H1 (cell line): ENCODE measurements at regions not wholly inside any gene's neighbourhood (a gene's known extent, or its start where the extent isn't known, plus 50 kb on each side); places are given as distances from the start of the nearest gene placed in this dataset.

Experiments
- ASH2L ChIP-seq: fragments of 200-600, 300-600 bp; sonication (generic); IDR thresholded peaks from one replicate; pipeline ENCODE4 v1.7.1; 2017; ENCODE audit warnings: low read length
- BCL11A ChIP-seq, 2 experiments: IDR thresholded peaks; one replicate each; pipeline ENCODE4 v1.6.1; 2011; ENCODE audit warnings: low read depth in 2 of 2, low read length in 2 of 2, mild to moderate bottlenecking in 2 of 2
- CBX8 ChIP-seq: fragments of 300-800, 300-1000 bp; sonication (generic); IDR thresholded peaks from 2 replicates; pipeline ENCODE4 v1.7.1; 2016; ENCODE audit warnings: low read depth, low read length, borderline replicate concordance
- EZH2 ChIP-seq: fragments of 200-600 bp; sonication (generic); IDR thresholded peaks from 2 replicates; pipeline ENCODE4 v1.7.1; 2012; ENCODE audit warnings: low read depth, mild to moderate bottlenecking, moderate library complexity, low read length, inconsistent platforms; ENCODE audit not compliant: severe bottlenecking
- SAP30 ChIP-seq: fragments of 300-600 bp; sonication (generic); IDR thresholded peaks from 2 replicates; pipeline ENCODE4 v1.7.1; 2012; ENCODE audit warnings: low read length, moderate library complexity, mild to moderate bottlenecking, inconsistent platforms; ENCODE audit not compliant: insufficient read depth, insufficient replicate concordance
- SP2 ChIP-seq: IDR thresholded peaks from 2 replicates; pipeline ENCODE4 v1.6.1; 2012; ENCODE audit warnings: mild to moderate bottlenecking, low read length, inconsistent platforms
- TF ChIP-seq, protein P1 (sequence below): fragments of 300-600 bp; sonication (generic); IDR thresholded peaks from 2 replicates; pipeline ENCODE4 v1.7.1; 2012; ENCODE audit warnings: low read length, moderate library complexity, mild to moderate bottlenecking, inconsistent platforms; ENCODE audit not compliant: insufficient replicate concordance
- TF ChIP-seq, protein P2 (sequence below): IDR thresholded peaks from 2 replicates; pipeline ENCODE4 v1.6.1; 2012; ENCODE audit warnings: inconsistent platforms
- TF ChIP-seq, protein P3 (sequence below): IDR thresholded peaks from 2 replicates; pipeline ENCODE4 v1.6.1; 2012; ENCODE audit warnings: low read length, inconsistent platforms

DNA sequence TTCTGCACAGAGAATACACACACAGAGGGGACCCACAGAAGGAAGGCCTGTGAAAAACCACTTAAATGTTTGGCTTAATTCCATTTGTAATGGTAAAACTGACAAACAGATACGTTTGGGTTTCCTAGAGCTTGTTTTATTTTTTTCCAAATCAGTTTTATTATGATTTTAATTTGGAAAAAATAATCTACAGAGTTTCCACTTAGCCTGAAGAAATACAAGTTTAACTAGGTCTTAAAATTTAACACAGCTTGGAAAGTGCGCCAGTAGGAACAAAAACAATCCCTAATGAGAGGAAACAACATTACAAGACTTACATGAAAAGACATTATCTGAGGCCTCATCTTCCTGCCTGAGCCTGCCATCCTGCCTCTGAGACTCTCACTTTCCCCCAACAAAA, 58.5 kb upstream of the CARD11 start (continued):
- TF ChIP-seq, protein P1, sequence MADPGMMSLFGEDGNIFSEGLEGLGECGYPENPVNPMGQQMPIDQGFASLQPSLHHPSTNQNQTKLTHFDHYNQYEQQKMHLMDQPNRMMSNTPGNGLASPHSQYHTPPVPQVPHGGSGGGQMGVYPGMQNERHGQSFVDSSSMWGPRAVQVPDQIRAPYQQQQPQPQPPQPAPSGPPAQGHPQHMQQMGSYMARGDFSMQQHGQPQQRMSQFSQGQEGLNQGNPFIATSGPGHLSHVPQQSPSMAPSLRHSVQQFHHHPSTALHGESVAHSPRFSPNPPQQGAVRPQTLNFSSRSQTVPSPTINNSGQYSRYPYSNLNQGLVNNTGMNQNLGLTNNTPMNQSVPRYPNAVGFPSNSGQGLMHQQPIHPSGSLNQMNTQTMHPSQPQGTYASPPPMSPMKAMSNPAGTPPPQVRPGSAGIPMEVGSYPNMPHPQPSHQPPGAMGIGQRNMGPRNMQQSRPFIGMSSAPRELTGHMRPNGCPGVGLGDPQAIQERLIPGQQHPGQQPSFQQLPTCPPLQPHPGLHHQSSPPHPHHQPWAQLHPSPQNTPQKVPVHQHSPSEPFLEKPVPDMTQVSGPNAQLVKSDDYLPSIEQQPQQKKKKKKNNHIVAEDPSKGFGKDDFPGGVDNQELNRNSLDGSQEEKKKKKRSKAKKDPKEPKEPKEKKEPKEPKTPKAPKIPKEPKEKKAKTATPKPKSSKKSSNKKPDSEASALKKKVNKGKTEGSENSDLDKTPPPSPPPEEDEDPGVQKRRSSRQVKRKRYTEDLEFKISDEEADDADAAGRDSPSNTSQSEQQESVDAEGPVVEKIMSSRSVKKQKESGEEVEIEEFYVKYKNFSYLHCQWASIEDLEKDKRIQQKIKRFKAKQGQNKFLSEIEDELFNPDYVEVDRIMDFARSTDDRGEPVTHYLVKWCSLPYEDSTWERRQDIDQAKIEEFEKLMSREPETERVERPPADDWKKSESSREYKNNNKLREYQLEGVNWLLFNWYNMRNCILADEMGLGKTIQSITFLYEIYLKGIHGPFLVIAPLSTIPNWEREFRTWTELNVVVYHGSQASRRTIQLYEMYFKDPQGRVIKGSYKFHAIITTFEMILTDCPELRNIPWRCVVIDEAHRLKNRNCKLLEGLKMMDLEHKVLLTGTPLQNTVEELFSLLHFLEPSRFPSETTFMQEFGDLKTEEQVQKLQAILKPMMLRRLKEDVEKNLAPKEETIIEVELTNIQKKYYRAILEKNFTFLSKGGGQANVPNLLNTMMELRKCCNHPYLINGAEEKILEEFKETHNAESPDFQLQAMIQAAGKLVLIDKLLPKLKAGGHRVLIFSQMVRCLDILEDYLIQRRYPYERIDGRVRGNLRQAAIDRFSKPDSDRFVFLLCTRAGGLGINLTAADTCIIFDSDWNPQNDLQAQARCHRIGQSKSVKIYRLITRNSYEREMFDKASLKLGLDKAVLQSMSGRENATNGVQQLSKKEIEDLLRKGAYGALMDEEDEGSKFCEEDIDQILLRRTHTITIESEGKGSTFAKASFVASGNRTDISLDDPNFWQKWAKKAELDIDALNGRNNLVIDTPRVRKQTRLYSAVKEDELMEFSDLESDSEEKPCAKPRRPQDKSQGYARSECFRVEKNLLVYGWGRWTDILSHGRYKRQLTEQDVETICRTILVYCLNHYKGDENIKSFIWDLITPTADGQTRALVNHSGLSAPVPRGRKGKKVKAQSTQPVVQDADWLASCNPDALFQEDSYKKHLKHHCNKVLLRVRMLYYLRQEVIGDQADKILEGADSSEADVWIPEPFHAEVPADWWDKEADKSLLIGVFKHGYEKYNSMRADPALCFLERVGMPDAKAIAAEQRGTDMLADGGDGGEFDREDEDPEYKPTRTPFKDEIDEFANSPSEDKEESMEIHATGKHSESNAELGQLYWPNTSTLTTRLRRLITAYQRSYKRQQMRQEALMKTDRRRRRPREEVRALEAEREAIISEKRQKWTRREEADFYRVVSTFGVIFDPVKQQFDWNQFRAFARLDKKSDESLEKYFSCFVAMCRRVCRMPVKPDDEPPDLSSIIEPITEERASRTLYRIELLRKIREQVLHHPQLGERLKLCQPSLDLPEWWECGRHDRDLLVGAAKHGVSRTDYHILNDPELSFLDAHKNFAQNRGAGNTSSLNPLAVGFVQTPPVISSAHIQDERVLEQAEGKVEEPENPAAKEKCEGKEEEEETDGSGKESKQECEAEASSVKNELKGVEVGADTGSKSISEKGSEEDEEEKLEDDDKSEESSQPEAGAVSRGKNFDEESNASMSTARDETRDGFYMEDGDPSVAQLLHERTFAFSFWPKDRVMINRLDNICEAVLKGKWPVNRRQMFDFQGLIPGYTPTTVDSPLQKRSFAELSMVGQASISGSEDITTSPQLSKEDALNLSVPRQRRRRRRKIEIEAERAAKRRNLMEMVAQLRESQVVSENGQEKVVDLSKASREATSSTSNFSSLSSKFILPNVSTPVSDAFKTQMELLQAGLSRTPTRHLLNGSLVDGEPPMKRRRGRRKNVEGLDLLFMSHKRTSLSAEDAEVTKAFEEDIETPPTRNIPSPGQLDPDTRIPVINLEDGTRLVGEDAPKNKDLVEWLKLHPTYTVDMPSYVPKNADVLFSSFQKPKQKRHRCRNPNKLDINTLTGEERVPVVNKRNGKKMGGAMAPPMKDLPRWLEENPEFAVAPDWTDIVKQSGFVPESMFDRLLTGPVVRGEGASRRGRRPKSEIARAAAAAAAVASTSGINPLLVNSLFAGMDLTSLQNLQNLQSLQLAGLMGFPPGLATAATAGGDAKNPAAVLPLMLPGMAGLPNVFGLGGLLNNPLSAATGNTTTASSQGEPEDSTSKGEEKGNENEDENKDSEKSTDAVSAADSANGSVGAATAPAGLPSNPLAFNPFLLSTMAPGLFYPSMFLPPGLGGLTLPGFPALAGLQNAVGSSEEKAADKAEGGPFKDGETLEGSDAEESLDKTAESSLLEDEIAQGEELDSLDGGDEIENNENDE, result no peak
- TF ChIP-seq, protein P2, sequence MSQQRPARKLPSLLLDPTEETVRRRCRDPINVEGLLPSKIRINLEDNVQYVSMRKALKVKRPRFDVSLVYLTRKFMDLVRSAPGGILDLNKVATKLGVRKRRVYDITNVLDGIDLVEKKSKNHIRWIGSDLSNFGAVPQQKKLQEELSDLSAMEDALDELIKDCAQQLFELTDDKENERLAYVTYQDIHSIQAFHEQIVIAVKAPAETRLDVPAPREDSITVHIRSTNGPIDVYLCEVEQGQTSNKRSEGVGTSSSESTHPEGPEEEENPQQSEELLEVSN, result no peak
- TF ChIP-seq, protein P3, sequence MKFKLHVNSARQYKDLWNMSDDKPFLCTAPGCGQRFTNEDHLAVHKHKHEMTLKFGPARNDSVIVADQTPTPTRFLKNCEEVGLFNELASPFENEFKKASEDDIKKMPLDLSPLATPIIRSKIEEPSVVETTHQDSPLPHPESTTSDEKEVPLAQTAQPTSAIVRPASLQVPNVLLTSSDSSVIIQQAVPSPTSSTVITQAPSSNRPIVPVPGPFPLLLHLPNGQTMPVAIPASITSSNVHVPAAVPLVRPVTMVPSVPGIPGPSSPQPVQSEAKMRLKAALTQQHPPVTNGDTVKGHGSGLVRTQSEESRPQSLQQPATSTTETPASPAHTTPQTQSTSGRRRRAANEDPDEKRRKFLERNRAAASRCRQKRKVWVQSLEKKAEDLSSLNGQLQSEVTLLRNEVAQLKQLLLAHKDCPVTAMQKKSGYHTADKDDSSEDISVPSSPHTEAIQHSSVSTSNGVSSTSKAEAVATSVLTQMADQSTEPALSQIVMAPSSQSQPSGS, result no peak
- TF ChIP-seq SP2, result no peak
- TF ChIP-seq BCL11A (IDR thresholded peaks at IDR 0.05; ENCODE audit: low read depth in 2 of 2, low read length in 2 of 2), result no peak
- no peak for TF ChIP-seq ASH2L
- TF ChIP-seq CBX8, result no peak
- TF ChIP-seq SAP30, result no peak
- TF ChIP-seq EZH2, result no peak
